ENCODE measurements at regions not wholly inside any gene's neighbourhood (a gene's known extent, or its start where the extent isn't known, plus 50 kb on each side); places are given as distances from the start of the nearest gene placed in this dataset.

DNA sequence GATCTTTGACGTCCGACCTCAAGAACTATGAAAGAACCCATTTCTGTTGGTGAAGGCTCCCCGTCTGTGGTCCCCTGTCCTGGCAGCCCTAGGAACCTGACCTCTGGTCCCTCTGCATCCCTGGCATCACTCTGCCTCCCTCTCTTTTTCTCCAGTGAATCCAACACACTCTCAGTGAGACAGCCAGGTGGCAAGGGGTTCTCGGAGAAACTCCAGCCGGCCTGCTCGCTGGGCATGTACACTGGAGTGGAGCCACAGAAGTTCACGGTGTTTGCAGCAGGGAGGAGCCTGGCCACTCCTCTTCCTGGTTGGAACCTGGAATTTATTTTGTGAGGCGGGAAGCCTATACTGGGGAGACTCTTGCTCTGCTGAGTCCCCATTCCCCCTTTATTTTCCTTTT is 230.2 kb upstream of the AJAP1 start:
- TF ChIP-seq EP300 (IDR thresholded peaks at IDR 0.05; ENCODE audit: borderline replicate concordance) (no peak), CREB1 (IDR thresholded peaks at IDR 0.05; ENCODE audit: low read depth) (no peak), TCF12 (IDR thresholded peaks at IDR 0.05; ENCODE audit: low read depth) (no peak), FOXM1 (IDR thresholded peaks at IDR 0.05; ENCODE audit: borderline replicate concordance, low read depth) (no peak), TEAD4 (IDR thresholded peaks at IDR 0.05) (no peak), YY1 (IDR thresholded peaks at IDR 0.05; ENCODE audit: low read depth) (no peak), CEBPB (IDR thresholded peaks at IDR 0.05) (no peak)

DNA sequence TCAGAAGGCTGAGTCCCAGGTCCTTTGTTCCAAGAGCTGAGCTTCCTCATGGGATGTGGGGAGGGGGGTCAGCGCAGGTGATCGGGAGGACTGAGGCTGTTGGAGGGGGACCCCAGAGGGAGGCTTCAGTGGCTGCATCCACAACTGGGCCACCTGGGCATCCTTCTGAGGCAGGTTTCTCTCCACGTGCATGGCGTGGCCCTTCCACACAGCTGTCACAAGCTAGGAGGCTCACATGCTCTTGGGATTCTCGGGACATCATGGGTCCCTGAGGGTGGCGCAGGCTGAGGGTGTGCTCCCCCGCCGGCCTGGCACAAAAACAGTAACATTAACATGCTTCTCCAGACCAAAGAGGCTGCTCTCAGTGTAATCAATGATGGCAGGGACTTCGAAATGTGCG is 229.6 kb upstream of the AJAP1 start:
- TF ChIP-seq, protein P1, sequence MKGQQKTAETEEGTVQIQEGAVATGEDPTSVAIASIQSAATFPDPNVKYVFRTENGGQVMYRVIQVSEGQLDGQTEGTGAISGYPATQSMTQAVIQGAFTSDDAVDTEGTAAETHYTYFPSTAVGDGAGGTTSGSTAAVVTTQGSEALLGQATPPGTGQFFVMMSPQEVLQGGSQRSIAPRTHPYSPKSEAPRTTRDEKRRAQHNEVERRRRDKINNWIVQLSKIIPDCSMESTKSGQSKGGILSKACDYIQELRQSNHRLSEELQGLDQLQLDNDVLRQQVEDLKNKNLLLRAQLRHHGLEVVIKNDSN (IDR thresholded peaks at IDR 0.05) = no peak
- TF ChIP-seq FOXM1 (IDR thresholded peaks at IDR 0.05; ENCODE audit: borderline replicate concordance, low read depth) (no peak), CEBPB (IDR thresholded peaks at IDR 0.05) (no peak), YY1 (IDR thresholded peaks at IDR 0.05; ENCODE audit: low read depth) (no peak), NFIC (IDR thresholded peaks at IDR 0.05) (no peak), RAD21 (IDR thresholded peaks at IDR 0.05; ENCODE audit: low read depth) (no peak), CREB1 (IDR thresholded peaks at IDR 0.05; ENCODE audit: low read depth) (no peak), TCF12 (IDR thresholded peaks at IDR 0.05; ENCODE audit: low read depth) (no peak), EGR1 (IDR thresholded peaks at IDR 0.05) (no peak), TEAD4 (IDR thresholded peaks at IDR 0.05) (no peak), EP300 (IDR thresholded peaks at IDR 0.05; ENCODE audit: borderline replicate concordance) (no peak), ZBTB7A (IDR thresholded peaks at IDR 0.05; ENCODE audit: low read depth) (no peak), TAF1 (IDR thresholded peaks at IDR 0.05; ENCODE audit: low read depth) (no peak)
- TF ChIP-seq, protein P2, sequence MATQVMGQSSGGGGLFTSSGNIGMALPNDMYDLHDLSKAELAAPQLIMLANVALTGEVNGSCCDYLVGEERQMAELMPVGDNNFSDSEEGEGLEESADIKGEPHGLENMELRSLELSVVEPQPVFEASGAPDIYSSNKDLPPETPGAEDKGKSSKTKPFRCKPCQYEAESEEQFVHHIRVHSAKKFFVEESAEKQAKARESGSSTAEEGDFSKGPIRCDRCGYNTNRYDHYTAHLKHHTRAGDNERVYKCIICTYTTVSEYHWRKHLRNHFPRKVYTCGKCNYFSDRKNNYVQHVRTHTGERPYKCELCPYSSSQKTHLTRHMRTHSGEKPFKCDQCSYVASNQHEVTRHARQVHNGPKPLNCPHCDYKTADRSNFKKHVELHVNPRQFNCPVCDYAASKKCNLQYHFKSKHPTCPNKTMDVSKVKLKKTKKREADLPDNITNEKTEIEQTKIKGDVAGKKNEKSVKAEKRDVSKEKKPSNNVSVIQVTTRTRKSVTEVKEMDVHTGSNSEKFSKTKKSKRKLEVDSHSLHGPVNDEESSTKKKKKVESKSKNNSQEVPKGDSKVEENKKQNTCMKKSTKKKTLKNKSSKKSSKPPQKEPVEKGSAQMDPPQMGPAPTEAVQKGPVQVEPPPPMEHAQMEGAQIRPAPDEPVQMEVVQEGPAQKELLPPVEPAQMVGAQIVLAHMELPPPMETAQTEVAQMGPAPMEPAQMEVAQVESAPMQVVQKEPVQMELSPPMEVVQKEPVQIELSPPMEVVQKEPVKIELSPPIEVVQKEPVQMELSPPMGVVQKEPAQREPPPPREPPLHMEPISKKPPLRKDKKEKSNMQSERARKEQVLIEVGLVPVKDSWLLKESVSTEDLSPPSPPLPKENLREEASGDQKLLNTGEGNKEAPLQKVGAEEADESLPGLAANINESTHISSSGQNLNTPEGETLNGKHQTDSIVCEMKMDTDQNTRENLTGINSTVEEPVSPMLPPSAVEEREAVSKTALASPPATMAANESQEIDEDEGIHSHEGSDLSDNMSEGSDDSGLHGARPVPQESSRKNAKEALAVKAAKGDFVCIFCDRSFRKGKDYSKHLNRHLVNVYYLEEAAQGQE (IDR thresholded peaks at IDR 0.05; ENCODE audit: low read depth) = no peak
- TF ChIP-seq, protein P3, sequence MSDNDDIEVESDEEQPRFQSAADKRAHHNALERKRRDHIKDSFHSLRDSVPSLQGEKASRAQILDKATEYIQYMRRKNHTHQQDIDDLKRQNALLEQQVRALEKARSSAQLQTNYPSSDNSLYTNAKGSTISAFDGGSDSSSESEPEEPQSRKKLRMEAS (IDR thresholded peaks at IDR 0.05) = no peak

DNA sequence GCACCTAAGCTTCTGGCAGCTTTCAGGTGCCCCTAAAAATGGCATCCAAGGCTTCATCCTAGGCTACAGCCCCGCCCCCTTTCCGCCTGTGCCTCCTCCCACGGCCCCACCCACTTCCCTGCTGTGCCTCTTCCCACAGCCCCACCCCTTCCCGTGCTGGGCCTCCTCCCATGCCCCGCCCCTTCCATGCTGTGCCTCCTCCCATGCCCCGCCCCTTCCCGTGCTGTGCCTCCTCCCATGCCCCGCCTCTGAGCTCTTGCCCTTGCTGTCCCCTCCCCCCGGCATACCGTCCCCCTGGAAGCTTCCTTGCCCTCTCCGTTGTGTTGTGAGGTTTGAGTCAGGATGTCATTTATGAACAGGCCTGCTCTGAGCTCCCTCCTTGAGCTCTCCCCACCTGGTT is 228.5 kb upstream of the AJAP1 start:
- TF ChIP-seq YY1 (IDR thresholded peaks at IDR 0.05; ENCODE audit: low read depth) = no peak
- TF ChIP-seq NFIC (IDR thresholded peaks at IDR 0.05) = no peak
- TF ChIP-seq, protein P1 (IDR thresholded peaks at IDR 0.05) = no peak
- TF ChIP-seq, protein P2 (IDR thresholded peaks at IDR 0.05; ENCODE audit: low read depth) = no peak
- TF ChIP-seq TAF1 (IDR thresholded peaks at IDR 0.05; ENCODE audit: low read depth) = no peak
- TF ChIP-seq FOXM1 (IDR thresholded peaks at IDR 0.05; ENCODE audit: borderline replicate concordance, low read depth) = no peak
- TF ChIP-seq, protein P3 (IDR thresholded peaks at IDR 0.05) = no peak
- no peak for TF ChIP-seq TCF12 (IDR thresholded peaks at IDR 0.05; ENCODE audit: low read depth)
- TF ChIP-seq CREB1 (IDR thresholded peaks at IDR 0.05; ENCODE audit: low read depth) = no peak
- no peak for TF ChIP-seq EP300 (IDR thresholded peaks at IDR 0.05; ENCODE audit: borderline replicate concordance)
- TF ChIP-seq CEBPB (IDR thresholded peaks at IDR 0.05) = no peak
- TF ChIP-seq EGR1 (IDR thresholded peaks at IDR 0.05) = no peak
- no peak for TF ChIP-seq ZBTB7A (IDR thresholded peaks at IDR 0.05; ENCODE audit: low read depth)
- no peak for TF ChIP-seq RAD21 (IDR thresholded peaks at IDR 0.05; ENCODE audit: low read depth)
- TF ChIP-seq TEAD4 (IDR thresholded peaks at IDR 0.05) = no peak

DNA sequence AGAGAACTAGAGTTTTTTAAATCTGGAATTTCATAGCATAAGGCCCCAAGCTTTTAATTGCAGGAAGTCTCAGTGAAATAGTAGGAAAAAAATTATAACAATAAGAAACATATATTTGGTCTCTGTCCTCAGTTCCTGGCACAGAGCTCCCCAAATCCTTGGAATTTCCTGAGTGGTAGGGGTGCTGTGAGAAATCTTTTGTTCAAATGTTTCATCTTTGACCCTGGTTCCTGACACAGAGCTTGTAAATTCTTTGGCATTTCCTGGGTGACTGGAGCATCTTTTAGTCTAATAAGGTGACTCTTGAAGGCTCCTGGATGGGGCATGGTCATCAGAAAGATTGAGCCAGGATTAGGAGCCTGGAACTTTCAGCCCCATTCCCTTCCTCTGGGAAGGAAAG is 225.7 kb upstream of the AJAP1 start:
- TF ChIP-seq TEAD4 (IDR thresholded peaks at IDR 0.05) (no peak), RAD21 (IDR thresholded peaks at IDR 0.05; ENCODE audit: low read depth) (no peak), CREB1 (IDR thresholded peaks at IDR 0.05; ENCODE audit: low read depth) (no peak), FOXM1 (IDR thresholded peaks at IDR 0.05; ENCODE audit: borderline replicate concordance, low read depth) (no peak), ZBTB7A (IDR thresholded peaks at IDR 0.05; ENCODE audit: low read depth) (no peak), YY1 (IDR thresholded peaks at IDR 0.05; ENCODE audit: low read depth) (no peak), EGR1 (IDR thresholded peaks at IDR 0.05) (no peak), NFIC (IDR thresholded peaks at IDR 0.05) (no peak), EP300 (IDR thresholded peaks at IDR 0.05; ENCODE audit: borderline replicate concordance) (no peak), TCF12 (IDR thresholded peaks at IDR 0.05; ENCODE audit: low read depth) (no peak), TAF1 (IDR thresholded peaks at IDR 0.05; ENCODE audit: low read depth) (no peak), CEBPB (IDR thresholded peaks at IDR 0.05) (no peak)
- TF ChIP-seq, protein P2 (IDR thresholded peaks at IDR 0.05; ENCODE audit: low read depth) = no peak
- TF ChIP-seq, protein P3 (IDR thresholded peaks at IDR 0.05) = no peak
- TF ChIP-seq, protein P1 (IDR thresholded peaks at IDR 0.05) = no peak

All from Ishikawa (cell line).